HG02885 (cell line): ENCODE measurements at regions not wholly inside any gene's neighbourhood (a gene's known extent, or its start where the extent isn't known, plus 50 kb on each side); places are given as distances from the start of the nearest gene placed in this dataset.
A peak's percentile ranks its signal among the peaks of the same experiment; 100 is the strongest.

Experiments used
- ATAC-seq: cut with Tn5 transposase; IDR thresholded peaks from one replicate; pipeline ENCODE4 v1.9.1; 2021; ENCODE audit warnings: mild to moderate bottlenecking; ENCODE audit not compliant: unreplicated experiment, poor library complexity

GRCh38 chr4:180811556-180811955 is 1431.6 kb upstream of the TENM3 start:
- no peak for ATAC-seq

GRCh38 chr4:180812783-180813182 is 1430.4 kb upstream of the TENM3 start:
- ATAC-seq: no peak

GRCh38 chr4:180814875-180815417 is 1428.3 kb upstream of the TENM3 start:
- ATAC-seq: no peak

GRCh38 chr4:180817529-180817928 is 1425.7 kb upstream of the TENM3 start:
- no peak for ATAC-seq

- ATAC-seq: no peak
Observed at GRCh38 chr4:180823108-180823507, 1420.1 kb upstream of the TENM3 start.

- ATAC-seq: no peak
Observed at GRCh38 chr4:180827232-180828009, 1415.8 kb upstream of the TENM3 start.

- ATAC-seq: peak; percentile 48
Observed at GRCh38 chr4:180828455-180829018, 1414.7 kb upstream of the TENM3 start.

- ATAC-seq: no peak
Observed at GRCh38 chr4:180832073-180832472, 1411.1 kb upstream of the TENM3 start.

GRCh38 chr4:180840142-180840541 is 1403.1 kb upstream of the TENM3 start:
- ATAC-seq: no peak

GRCh38 chr4:180850318-180850940 is 1392.8 kb upstream of the TENM3 start:
- no peak for ATAC-seq

- ATAC-seq: no peak
Observed at GRCh38 chr4:180852738-180853137, 1390.5 kb upstream of the TENM3 start.

GRCh38 chr4:180855184-180855583 is 1388.0 kb upstream of the TENM3 start:
- no peak for ATAC-seq

- ATAC-seq: no peak
Observed at GRCh38 chr4:180860089-180860720, 1383.0 kb upstream of the TENM3 start.

GRCh38 chr4:180861651-180862050 is 1381.6 kb upstream of the TENM3 start:
- no peak for ATAC-seq

- no peak for ATAC-seq
Observed at GRCh38 chr4:180866933-180867643, 1376.1 kb upstream of the TENM3 start.

- no peak for ATAC-seq
Observed at GRCh38 chr4:180870623-180871022, 1372.6 kb upstream of the TENM3 start.

- no peak for ATAC-seq
Observed at GRCh38 chr4:180898305-180898704, 1344.9 kb upstream of the TENM3 start.

GRCh38 chr4:180900781-180901180 is 1342.4 kb upstream of the TENM3 start:
- ATAC-seq: no peak

- no peak for ATAC-seq
Observed at GRCh38 chr4:180909279-180909678, 1333.9 kb upstream of the TENM3 start.

GRCh38 chr4:180913750-180914149 is 1329.5 kb upstream of the TENM3 start:
- ATAC-seq: no peak
